DOHH2 (cell line): ENCODE measurements at regions not wholly inside any gene's neighbourhood (a gene's known extent, or its start where the extent isn't known, plus 50 kb on each side); places are given as distances from the start of the nearest gene placed in this dataset.

Experiments used
- H3F3A ChIP-seq: fragments of 200-600 bp; sonication (generic), shearing (Covaris generic); 2 replicates; pipeline ENCODE4 v1.6.0; 2016; ENCODE audit warnings: antibody characterized with exemption, mild to moderate bottlenecking; ENCODE audit not compliant: control insufficient read depth, insufficient read depth
- H3K27ac ChIP-seq: fragments of 200-600 bp; sonication (generic); 2 replicates; pipeline ENCODE4 v1.5.1; 2014; ENCODE audit warnings: low read depth, mild to moderate bottlenecking, low read length, moderate library complexity
- H3K27me3 ChIP-seq: fragments of 200-600 bp; sonication (generic); 2 replicates; pipeline ENCODE4 v1.6.1; 2014; ENCODE audit warnings: mild to moderate bottlenecking, low read length, mixed read lengths; ENCODE audit not compliant: control insufficient read depth
- H3K36me3 ChIP-seq: fragments of 200-600 bp; sonication (generic); 2 replicates; pipeline ENCODE4 v1.6.1; 2014; ENCODE audit warnings: mild to moderate bottlenecking, low read length, moderate library complexity, mixed read lengths; ENCODE audit not compliant: control insufficient read depth
- H3K4me1 ChIP-seq: fragments of 200-600 bp; sonication (generic); 2 replicates; pipeline ENCODE4 v1.6.1; 2014; ENCODE audit warnings: mild to moderate bottlenecking, low read length, mixed read lengths; ENCODE audit not compliant: control insufficient read depth
- H3K4me2 ChIP-seq: fragments of 200-600 bp; sonication (generic); 2 replicates; pipeline ENCODE4 v1.6.0; 2014; ENCODE audit warnings: mild to moderate bottlenecking, low read length, moderate library complexity
- H3K4me3 ChIP-seq: fragments of 200-600 bp; sonication (generic); 2 replicates; pipeline ENCODE4 v1.5.1; 2014; ENCODE audit warnings: mild to moderate bottlenecking, low read length, mixed read lengths
- H3K79me2 ChIP-seq: fragments of 200-600 bp; sonication (generic); 2 replicates; pipeline ENCODE4 v1.6.1; 2014; ENCODE audit warnings: mild to moderate bottlenecking, low read length, mixed read lengths; ENCODE audit not compliant: control insufficient read depth
- H3K9me2 ChIP-seq: fragments of 200-600 bp; sonication (generic); replicated peaks from 2 replicates; pipeline ENCODE4 v1.6.1; 2014; ENCODE audit warnings: mild to moderate bottlenecking, low read length, mixed read lengths; ENCODE audit not compliant: control insufficient read depth
- H3K9me3 ChIP-seq: fragments of 200-600 bp; sonication (generic); 2 replicates; pipeline ENCODE4 v1.6.1; 2014; ENCODE audit warnings: antibody characterized with exemption, low read length, mixed read lengths; ENCODE audit not compliant: control insufficient read depth, insufficient read depth
- H4K20me1 ChIP-seq: fragments of 200-600 bp; sonication (generic); 2 replicates; pipeline ENCODE4 v1.6.0; 2014; ENCODE audit warnings: low read depth, mild to moderate bottlenecking, antibody characterized with exemption, low read length, moderate library complexity; ENCODE audit not compliant: control insufficient read depth, insufficient read depth
- EZH2phosphoT487 ChIP-seq: fragments of 200-600 bp; sonication (generic); IDR thresholded peaks from 2 replicates; pipeline ENCODE4 v1.6.1; 2017; ENCODE audit warnings: borderline replicate concordance, mild to moderate bottlenecking, antibody characterized with exemption, low read length, moderate library complexity, mixed read lengths
- TF ChIP-seq, protein P1 (sequence below): fragments of 200-600 bp; sonication (generic); IDR thresholded peaks from one replicate; pipeline ENCODE4 v1.5.1; 2014; ENCODE audit warnings: antibody characterized with exemption, mild to moderate bottlenecking, low read depth, low read length; ENCODE audit not compliant: poor library complexity, severe bottlenecking

DNA sequence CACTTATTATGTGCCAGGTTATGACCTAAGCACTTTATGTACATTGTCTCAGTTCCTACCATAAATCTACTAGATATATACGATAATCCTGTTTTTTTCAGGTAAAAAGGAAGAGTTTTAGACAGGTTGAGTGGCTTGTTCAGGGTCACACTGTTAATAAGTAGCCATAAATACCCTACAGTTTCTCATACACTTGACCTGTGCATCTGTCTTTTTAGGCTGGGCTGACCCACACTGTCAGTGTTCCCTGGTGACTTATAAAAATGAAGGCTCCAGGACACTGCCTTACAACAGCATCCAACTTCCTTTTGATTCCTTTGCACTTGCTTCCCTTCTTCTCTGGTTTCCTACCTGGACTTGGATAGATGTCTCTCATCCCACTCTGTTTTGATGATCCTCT is 78.2 kb upstream of the PAQR3 start:
- no peak for TF ChIP-seq EZH2phosphoT487
- TF ChIP-seq, protein P1, sequence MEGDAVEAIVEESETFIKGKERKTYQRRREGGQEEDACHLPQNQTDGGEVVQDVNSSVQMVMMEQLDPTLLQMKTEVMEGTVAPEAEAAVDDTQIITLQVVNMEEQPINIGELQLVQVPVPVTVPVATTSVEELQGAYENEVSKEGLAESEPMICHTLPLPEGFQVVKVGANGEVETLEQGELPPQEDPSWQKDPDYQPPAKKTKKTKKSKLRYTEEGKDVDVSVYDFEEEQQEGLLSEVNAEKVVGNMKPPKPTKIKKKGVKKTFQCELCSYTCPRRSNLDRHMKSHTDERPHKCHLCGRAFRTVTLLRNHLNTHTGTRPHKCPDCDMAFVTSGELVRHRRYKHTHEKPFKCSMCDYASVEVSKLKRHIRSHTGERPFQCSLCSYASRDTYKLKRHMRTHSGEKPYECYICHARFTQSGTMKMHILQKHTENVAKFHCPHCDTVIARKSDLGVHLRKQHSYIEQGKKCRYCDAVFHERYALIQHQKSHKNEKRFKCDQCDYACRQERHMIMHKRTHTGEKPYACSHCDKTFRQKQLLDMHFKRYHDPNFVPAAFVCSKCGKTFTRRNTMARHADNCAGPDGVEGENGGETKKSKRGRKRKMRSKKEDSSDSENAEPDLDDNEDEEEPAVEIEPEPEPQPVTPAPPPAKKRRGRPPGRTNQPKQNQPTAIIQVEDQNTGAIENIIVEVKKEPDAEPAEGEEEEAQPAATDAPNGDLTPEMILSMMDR, result no peak

DNA sequence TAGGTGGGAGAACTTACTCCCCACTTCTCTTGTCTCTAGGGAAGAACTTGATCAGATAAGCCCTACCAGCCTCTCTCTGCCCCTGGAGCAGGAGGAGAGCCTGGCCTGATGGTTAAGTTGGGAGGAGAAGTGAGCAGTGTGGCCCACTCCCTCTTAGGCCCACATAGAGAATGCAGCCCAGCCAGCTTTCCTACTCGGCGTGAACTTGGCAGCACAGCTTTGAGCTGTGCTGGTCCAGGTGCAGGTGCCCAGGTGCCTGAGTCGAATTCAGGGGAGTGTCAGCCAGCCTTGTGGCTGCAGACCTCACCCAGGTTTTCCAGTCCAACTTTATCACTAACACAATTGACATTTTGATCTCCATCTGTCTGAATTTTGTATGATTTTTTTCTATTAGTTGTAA is 77.6 kb upstream of the PAQR3 start:
- Histone ChIP-seq H3K4me3 (no peak overlapping the region), H3K4me1 (no peaks in the 10 kb centered on the region), H3K79me2 (no peaks in the 10 kb centered on the region), H3K27ac (no peak overlapping the region), H4K20me1 (no peaks in the 10 kb centered on the region), H3K36me3 (no peaks in the 10 kb centered on the region), H3K9me3 (no peaks in the 10 kb centered on the region), H3K27me3 (no peaks in the 10 kb centered on the region), H3K9me2 (no peaks in the 10 kb centered on the region), H3K4me2 (no peak overlapping the region), H3F3A (no peaks in the 10 kb centered on the region)
- TF ChIP-seq EZH2phosphoT487, result no peak
- TF ChIP-seq, protein P1, result no peak

More for the DNA sequence above, 78.2 kb upstream of the PAQR3 start:
- Histone ChIP-seq H3K27me3 (no peaks in the 10 kb centered on the region), H3K4me1 (no peaks in the 10 kb centered on the region), H3K79me2 (no peaks in the 10 kb centered on the region), H3K4me3 (no peak overlapping the region), H3K36me3 (no peaks in the 10 kb centered on the region), H3K9me2 (no peaks in the 10 kb centered on the region), H4K20me1 (no peaks in the 10 kb centered on the region), H3K27ac (no peak overlapping the region), H3F3A (no peaks in the 10 kb centered on the region), H3K9me3 (no peaks in the 10 kb centered on the region), H3K4me2 (no peak overlapping the region)

DNA sequence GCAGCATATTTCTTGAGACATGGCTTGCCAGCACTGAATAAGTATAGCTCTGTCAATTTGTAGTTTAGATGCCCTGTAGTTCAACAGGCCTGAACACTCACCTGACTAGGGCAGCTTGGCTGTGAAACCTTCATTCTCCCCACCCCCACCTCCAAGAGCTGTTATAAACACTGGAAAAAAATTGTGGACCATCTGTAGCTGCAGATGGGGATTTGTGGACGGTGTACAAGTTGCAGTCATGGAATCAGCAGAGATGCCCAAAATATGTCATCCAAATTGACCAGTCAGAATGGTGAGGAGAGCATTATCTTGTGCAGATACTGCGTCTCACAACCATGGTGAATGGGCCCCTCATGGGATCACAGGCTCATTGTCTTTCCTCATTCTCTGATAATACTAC is 76.2 kb upstream of the PAQR3 start:
- H3K4me3 ChIP-seq, result no peak overlapping the region
- H3K79me2 ChIP-seq, result no peaks in the 10 kb centered on the region
- H3K27me3 ChIP-seq, result no peaks in the 10 kb centered on the region
- no peaks in the 10 kb centered on the region for H3K4me1 ChIP-seq
- H3K4me2 ChIP-seq, result no peak overlapping the region
- no peaks in the 10 kb centered on the region for H3K9me3 ChIP-seq
- no peaks in the 10 kb centered on the region for H3K9me2 ChIP-seq
- H3K36me3 ChIP-seq, result no peaks in the 10 kb centered on the region
- H3K27ac ChIP-seq, result no peak overlapping the region
- no peaks in the 10 kb centered on the region for H4K20me1 ChIP-seq
- no peaks in the 10 kb centered on the region for H3F3A ChIP-seq
- TF ChIP-seq, protein P1, result no peak
- TF ChIP-seq EZH2phosphoT487, result no peak

DNA sequence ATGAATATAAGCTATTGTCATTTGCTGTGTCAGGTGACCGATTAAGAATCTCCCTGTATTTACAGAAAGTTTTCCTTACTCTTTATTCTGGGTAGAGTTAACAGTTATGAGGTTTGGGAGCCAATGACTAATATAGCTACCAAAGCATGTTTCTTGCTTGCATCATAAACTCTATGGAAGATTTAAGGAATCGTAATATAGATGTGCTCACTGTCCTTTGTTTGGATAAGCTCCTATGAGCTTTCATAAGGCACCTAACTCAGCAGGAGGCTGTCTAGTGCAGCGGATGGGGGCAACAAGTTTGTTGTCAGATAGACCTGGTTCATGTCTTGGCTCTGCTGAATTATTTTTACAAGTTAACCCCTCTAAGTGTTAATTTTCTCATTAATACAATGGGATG is 75.0 kb upstream of the PAQR3 start:
- Histone ChIP-seq H3K9me3 (no peaks in the 10 kb centered on the region), H3K9me2 (no peaks in the 10 kb centered on the region), H3K27ac (no peak overlapping the region), H3K4me2 (no peak overlapping the region), H3F3A (no peaks in the 10 kb centered on the region), H4K20me1 (no peaks in the 10 kb centered on the region), H3K27me3 (no peaks in the 10 kb centered on the region), H3K4me1 (no peaks in the 10 kb centered on the region), H3K79me2 (no peaks in the 10 kb centered on the region), H3K36me3 (no peaks in the 10 kb centered on the region), H3K4me3 (no peak overlapping the region)
- no peak for TF ChIP-seq EZH2phosphoT487
- TF ChIP-seq, protein P1, result no peak
